GM20000 (cell line): ENCODE measurements at regions not wholly inside any gene's neighbourhood (a gene's known extent, or its start where the extent isn't known, plus 50 kb on each side); places are given as distances from the start of the nearest gene placed in this dataset.

Experiments used
- DNase-seq: peaks from one replicate; pipeline ENCODE4 v3.0.0; 2012; ENCODE audit warnings: low spot score
- CTCF ChIP-seq: IDR thresholded peaks from 2 replicates; pipeline ENCODE4 v1.5.1; 2012; ENCODE audit warnings: mild to moderate bottlenecking, control low read depth; ENCODE audit errors: extremely low read depth, missing control alignments

GRCh38 chr20:43799741-43800140 is 72.9 kb upstream of the GTSF1L start:
- TF ChIP-seq CTCF: no peak
- no peak for DNase-seq

- no peak for TF ChIP-seq CTCF
- no peak for DNase-seq
Observed at GRCh38 chr20:43799150-43799711, 72.4 kb upstream of the GTSF1L start.

- no peak for DNase-seq
- TF ChIP-seq CTCF: no peak
Observed at GRCh38 chr20:43798291-43799149, 71.7 kb upstream of the GTSF1L start.

- no peak for DNase-seq
- TF ChIP-seq CTCF: no peak
Observed at GRCh38 chr20:43794326-43794725, 67.5 kb upstream of the GTSF1L start.

GRCh38 chr20:43789593-43789992 is 62.8 kb upstream of the GTSF1L start:
- TF ChIP-seq CTCF: no peak
- DNase-seq: peak; percentile 10

GRCh38 chr20:43787937-43788336 is 61.1 kb upstream of the GTSF1L start:
- no peak for DNase-seq
- TF ChIP-seq CTCF: no peak

- TF ChIP-seq CTCF: no peak
- no peak for DNase-seq
Observed at GRCh38 chr20:43786885-43787284, 60.1 kb upstream of the GTSF1L start.
